KBM-7 (cell line): ENCODE measurements at regions not wholly inside any gene's neighbourhood (a gene's known extent, or its start where the extent isn't known, plus 50 kb on each side); places are given as distances from the start of the nearest gene placed in this dataset.
A peak's percentile ranks its signal among the peaks of the same experiment; 100 is the strongest.

Experiments
- DNase-seq: peaks from one replicate; pipeline ENCODE4 v3.0.0-alpha.2; 2015
- in situ Hi-C: fragments of 300-500 bp; cut with MboI; formaldehyde crosslinking; loops from 2 replicates; pipeline ENCODE4 v1.14.3; 2020; ENCODE audit warnings: low sequenced_read_pairs, low pct_unique_long_range_greater_than_20kb, mixed read lengths

GRCh38 chr15:29409890-29410289 lies 140.3 kb upstream of the NSMCE3 start:
- in situ Hi-C loops = no loop called here
- no peak for DNase-seq

GRCh38 chr15:29405564-29405963 lies 135.9 kb upstream of the NSMCE3 start:
- no peak for DNase-seq
- in situ Hi-C loops = no loop called here

GRCh38 chr15:29403772-29404171 lies 134.2 kb upstream of the NSMCE3 start:
- in situ Hi-C loops = no loop called here
- DNase-seq = no peak

DNA sequence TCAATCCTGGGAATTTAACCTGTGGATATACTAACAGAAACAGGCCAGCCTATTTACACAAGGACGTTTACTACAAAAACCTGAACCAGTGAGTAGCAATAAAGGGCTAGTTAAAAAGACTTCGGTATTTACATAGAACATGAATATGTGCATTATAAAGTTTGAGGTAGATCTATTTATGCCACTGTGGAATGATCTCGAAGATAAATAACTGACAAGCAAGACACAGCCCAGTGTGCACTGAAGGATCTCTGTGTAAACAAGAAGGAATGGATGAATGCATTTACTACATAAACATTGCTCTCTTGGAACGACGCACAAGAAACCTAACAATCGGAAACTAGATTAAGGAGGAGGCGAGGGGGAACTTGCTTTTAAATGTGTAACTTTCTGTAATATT lies 132.0 kb upstream of the NSMCE3 start:
- in situ Hi-C loops = no loop called here

GRCh38 chr15:29400701-29401100 lies 131.1 kb upstream of the NSMCE3 start:
- in situ Hi-C loops = no loop called here
- DNase-seq = no peak

More for the DNA sequence above, 132.0 kb upstream of the NSMCE3 start:
- no peak for DNase-seq

DNA sequence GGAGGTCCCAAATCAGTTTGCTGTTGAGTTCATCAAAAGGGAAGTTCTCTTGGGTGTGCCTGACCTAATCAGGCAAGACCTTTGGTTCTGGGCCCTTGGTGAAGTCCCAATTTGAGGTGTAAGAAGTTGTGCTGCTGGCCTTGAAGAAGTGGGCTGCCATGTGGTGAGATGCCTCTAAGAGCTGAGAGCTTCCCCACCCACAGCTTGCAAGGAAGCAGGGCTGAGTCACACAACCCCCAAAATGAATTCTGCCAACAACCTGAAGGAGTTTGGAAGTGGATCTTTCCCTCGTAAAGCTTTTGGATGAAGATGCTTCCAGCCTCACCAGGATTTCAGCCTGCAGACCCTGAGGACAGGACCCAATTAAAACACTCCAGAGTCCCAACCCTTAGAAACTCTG lies 129.3 kb upstream of the NSMCE3 start:
- in situ Hi-C loops = no loop called here
- DNase-seq = no peak

DNA sequence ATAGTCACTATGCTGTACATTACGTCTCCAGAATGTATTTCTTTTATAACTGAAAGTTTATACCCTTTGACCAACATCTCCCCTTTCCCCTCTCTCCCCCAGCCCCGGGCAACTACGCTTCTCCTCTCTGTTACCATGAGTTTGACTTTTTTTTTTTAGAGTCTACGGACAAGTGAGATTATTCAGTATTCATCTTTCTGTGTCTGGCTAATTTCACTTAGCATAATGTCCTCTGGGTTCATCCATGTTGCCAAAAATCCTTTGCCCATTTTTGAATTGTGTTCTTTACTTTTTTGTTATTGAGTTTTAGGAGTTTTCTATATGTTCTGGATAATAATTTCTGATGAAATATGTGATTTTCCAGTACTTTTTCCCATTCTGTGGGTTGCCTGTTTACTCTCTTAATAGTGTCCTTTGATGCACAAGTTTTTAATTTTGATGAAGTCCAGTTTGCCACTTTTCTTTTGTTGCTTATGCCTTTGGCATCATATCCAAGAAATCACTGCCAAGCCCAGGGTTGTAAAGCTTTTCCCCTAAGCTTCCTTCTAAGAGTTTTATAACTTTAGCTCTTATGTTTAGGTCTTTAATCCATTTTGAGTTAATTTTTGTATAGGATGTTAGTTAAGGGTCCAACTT lies 126.7 kb upstream of the NSMCE3 start:
- no peak for DNase-seq
- in situ Hi-C loops = no loop called here

- in situ Hi-C loops = no loop called here
- no peak for DNase-seq
Observed at GRCh38 chr15:29393443-29393842, 123.8 kb upstream of the NSMCE3 start.

DNA sequence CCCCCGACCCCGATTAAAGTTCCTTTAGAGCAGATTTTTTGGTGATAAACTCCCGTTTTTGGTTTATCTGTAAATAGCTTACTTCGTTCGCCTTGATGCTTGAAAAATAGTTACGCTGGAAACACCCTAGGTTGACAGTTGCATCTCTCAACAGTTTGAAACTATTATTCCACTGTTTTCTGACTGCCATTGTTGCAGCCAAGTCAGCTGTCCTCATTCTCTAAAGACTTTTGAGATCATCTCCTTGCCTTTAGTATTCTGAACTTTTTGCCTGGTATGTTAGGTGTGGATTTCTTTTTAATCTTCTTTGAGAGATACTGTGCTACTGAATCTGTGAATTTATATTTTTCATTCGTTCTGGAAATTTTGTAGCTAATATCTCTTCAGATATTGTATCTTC lies 122.7 kb upstream of the NSMCE3 start:
- in situ Hi-C loops = no loop called here
- DNase-seq = no peak

GRCh38 chr15:29390051-29390450 lies 120.4 kb upstream of the NSMCE3 start:
- DNase-seq = no peak
- in situ Hi-C loops = no loop called here

- DNase-seq = no peak
Observed at GRCh38 chr15:29386523-29386922, 116.9 kb upstream of the NSMCE3 start.

GRCh38 chr15:29383367-29383766 lies 113.7 kb upstream of the NSMCE3 start:
- in situ Hi-C loops = no loop called here
- DNase-seq = no peak

More at GRCh38 chr15:29386523-29386922, 116.9 kb upstream of the NSMCE3 start:
- in situ Hi-C loops = no loop called here

DNA sequence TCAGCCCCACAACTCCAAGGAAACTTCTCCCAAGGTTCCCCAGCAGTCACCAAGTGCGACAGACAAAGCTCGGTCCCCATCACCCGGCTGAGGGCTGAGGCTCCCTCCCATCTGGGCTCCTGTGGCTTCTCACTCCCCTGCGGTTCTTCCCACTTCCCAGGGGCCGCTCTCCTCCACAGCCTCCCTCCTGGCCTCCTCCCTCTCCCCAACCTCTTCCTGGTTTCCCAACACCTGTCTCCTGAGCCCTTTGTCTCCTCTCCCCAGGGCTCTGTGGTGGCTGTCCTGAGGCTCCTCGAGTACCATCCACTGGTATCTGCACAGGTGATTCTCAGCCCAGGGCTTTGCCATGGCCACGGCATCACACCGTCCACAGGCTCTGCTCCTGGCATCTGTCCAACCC lies 113.2 kb upstream of the NSMCE3 start:
- no peak for DNase-seq
- in situ Hi-C loops = no loop called here

- in situ Hi-C loops = no loop called here
- DNase-seq = no peak
Observed at GRCh38 chr15:29380466-29380865, 110.8 kb upstream of the NSMCE3 start.

DNA sequence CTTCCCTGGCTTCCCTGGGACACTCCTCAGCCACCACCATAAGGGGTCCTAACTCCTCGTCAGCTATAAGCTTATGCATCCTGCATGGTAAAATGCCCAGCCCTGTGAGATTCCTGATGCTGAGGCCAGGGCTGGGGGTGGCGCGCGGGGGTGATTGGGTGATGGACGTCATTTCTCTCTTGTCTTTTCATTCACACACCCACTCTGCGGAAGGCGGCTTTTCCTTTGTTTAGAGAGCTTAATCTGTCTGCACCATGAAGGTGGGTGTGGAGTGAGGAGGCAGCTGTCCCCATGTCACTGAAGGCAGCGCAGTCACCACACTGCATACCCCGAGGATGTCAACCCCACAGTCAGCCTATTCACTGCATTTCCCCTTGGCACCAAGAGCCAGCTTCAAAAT lies 110.0 kb upstream of the NSMCE3 start:
- in situ Hi-C loops = no loop called here
- DNase-seq = no peak

DNA sequence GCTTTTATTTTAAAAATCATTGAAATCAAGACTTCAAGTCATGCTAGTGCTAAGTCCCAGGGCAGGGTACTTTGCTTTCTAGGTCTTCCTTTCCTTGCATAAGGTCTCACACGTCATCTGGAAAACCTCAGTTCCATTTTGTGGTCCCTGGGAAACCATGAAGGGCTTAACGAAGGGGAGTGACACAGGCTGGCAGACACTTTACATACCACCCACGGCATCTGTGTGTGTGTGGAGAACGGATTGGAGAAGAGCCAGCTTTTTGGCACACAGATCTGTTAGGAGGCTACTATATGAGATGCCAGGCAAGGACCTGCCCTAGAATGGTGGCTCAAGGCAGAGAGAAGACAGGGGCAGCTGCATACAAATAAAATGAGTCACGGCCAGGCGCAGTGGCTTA lies 107.5 kb upstream of the NSMCE3 start:
- no peak for DNase-seq
- in situ Hi-C loops = no loop called here

- in situ Hi-C loops = no loop called here
- DNase-seq = no peak
Observed at GRCh38 chr15:29376590-29376989, 107.0 kb upstream of the NSMCE3 start.

GRCh38 chr15:29369261-29369660 lies 99.6 kb upstream of the NSMCE3 start:
- in situ Hi-C loops = no loop called here
- no peak for DNase-seq

- peak; percentile 1 for DNase-seq
- in situ Hi-C loops = no loop called here
Observed at GRCh38 chr15:29364426-29365078, 94.9 kb upstream of the NSMCE3 start.

DNA sequence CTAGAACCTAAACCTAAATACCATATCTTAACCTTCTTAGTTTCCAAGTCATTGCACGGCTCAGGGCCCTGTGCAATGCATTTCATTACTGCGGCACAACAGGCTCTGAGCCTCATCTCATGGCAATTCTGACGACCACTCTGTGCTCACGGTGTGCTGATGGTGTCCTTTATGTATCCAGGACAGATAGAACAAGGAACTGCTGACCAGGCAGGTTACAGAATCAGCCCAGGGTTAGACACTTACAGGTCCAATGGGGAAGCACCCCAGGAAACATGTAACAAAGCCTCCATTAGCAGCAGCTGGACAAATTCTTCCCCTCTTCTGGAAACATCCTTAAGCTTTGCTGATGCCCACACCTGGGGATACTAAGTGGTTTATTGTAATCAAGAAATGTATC lies 91.9 kb upstream of the NSMCE3 start:
- no peak for DNase-seq
- in situ Hi-C loops = no loop called here

DNA sequence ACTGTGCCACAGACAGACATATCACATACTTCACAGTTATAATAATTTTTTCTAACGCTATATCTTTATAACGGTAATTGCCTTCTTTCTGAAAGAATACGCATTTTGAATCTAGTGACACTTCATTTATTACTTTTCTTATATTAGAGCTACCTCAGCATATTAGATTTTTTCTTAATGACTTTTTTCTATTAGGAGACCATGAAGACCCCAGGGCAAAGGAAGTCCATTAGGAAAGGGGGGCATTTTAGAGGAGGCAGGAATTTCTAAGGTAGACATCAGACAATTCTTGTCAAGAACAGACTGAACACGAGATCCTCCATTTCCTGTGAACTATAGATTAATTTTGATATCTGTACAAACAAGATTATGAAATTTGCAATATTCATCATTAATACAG lies 90.5 kb upstream of the NSMCE3 start:
- in situ Hi-C loops = no loop called here
- DNase-seq = no peak
